GM12878 (cell line): ENCODE measurements at regions not wholly inside any gene's neighbourhood (a gene's known extent, or its start where the extent isn't known, plus 50 kb on each side); places are given as distances from the start of the nearest gene placed in this dataset.

Source experiments
- ATAC-seq: fragments of 200-7000 bp; cut with Tn5 transposase; 3 replicates; pipeline ENCODE4 v1.9.1; 2020; ENCODE audit warnings: mild to moderate bottlenecking, moderate library complexity
- BruUV-seq: library from RNA; stranded (reverse); fragments of 400-500 nt; replicated peaks from 2 replicates; lab custom pipeline; 2021; lab: Mats Ljungman, UMichigan
- CTCF ChIA-PET: fragments of 300-600 bp; sonication (Branson Sonifier 250); formaldehyde crosslinking; extraction: SDS; loops from one replicate; lab custom pipeline; 2021; ENCODE audit warnings: inconsistent platforms; lab: Yijun Ruan, JAX
- POLR2A ChIA-PET: fragments of 350-600 bp; formaldehyde crosslinking; extraction: SDS; loops from one replicate; lab custom pipeline; 2021; ENCODE audit warnings: inconsistent platforms; lab: Charles Lee
- RAD21 ChIA-PET: fragments of 300-600 bp; sonication (Branson Sonifier 250); formaldehyde crosslinking; loops from one replicate; lab custom pipeline; 2023; ENCODE audit warnings: antibody characterized with exemption; ENCODE audit not compliant: unreplicated experiment; lab: Charles Lee
- SMC1A ChIA-PET: fragments of 300-600 bp; sonication (Branson Sonifier 250); formaldehyde crosslinking; loops from one replicate; lab custom pipeline; 2023; ENCODE audit not compliant: unreplicated experiment, uncharacterized antibody; lab: Charles Lee
- DNase-seq: peaks from one replicate; pipeline ENCODE4 v3.0.0-alpha.2; 2011; ENCODE audit warnings: low read depth, low spot score
- FAIRE-seq: peaks from 3 replicates; lab custom pipeline; 2011; peaks lifted over from hg19 to GRCh38; lab: Jason Lieb, UNC
- H2AFZ ChIP-seq: 2 replicates; pipeline ENCODE4 v1.6.0; 2011; ENCODE audit warnings: low read depth, low read length, control low read depth; ENCODE audit not compliant: control insufficient read depth
- H3K27ac ChIP-seq: 2 replicates; pipeline ENCODE4 v1.5.1; 2011; ENCODE audit warnings: control low read depth; ENCODE audit not compliant: control insufficient read depth, insufficient read depth
- H3K27me3 ChIP-seq, 2 experiments: replicated peaks in 1 of 2; 2 replicates each; pipeline versions ENCODE4 v1.6.0 to v1.6.1; 2011; ENCODE audit warnings: low read length in 1 of 2; ENCODE audit not compliant: control insufficient read depth in 2 of 2, insufficient read depth in 2 of 2
- H3K36me3 ChIP-seq, 2 experiments: 2 replicates each; pipeline ENCODE4 v1.5.1; 2011; ENCODE audit warnings: low read length in 1 of 2; ENCODE audit not compliant: control insufficient read depth in 2 of 2, insufficient read depth in 2 of 2
- H3K4me1 ChIP-seq: 2 replicates; pipeline ENCODE4 v1.6.1; 2011; ENCODE audit warnings: mild to moderate bottlenecking, low read length, moderate library complexity, mixed read lengths; ENCODE audit not compliant: control insufficient read depth, insufficient read depth
- H3K4me2 ChIP-seq: 2 replicates; pipeline ENCODE4 v1.6.0; 2011; ENCODE audit warnings: control low read depth; ENCODE audit not compliant: control insufficient read depth, insufficient read depth
- H3K4me3 ChIP-seq: fragments of 200-600 bp; sonication (generic); 2 replicates; pipeline ENCODE4 v1.5.1; 2016
- H3K79me2 ChIP-seq: 2 replicates; pipeline ENCODE4 v1.6.0; 2011; ENCODE audit warnings: low read length; ENCODE audit not compliant: control insufficient read depth, insufficient read depth
- H3K9ac ChIP-seq: 2 replicates; pipeline ENCODE4 v1.8.0; 2011; ENCODE audit warnings: low read length, control low read depth, mixed read lengths; ENCODE audit not compliant: control insufficient read depth, insufficient read depth
- H3K9me3 ChIP-seq: replicated peaks from 3 replicates; pipeline ENCODE4 v1.5.1; 2011; ENCODE audit warnings: mild to moderate bottlenecking, low read length; ENCODE audit not compliant: control insufficient read depth, insufficient read depth
- H4K20me1 ChIP-seq: 2 replicates; pipeline ENCODE4 v1.6.0; 2011; ENCODE audit not compliant: control insufficient read depth, insufficient read depth
- ATF7 ChIP-seq: fragments of 450-650 bp; IDR thresholded peaks from 2 replicates; pipeline ENCODE4 v1.6.1; 2016; ENCODE audit warnings: low read depth, mild to moderate bottlenecking
- BMI1 ChIP-seq: fragments of 450-650 bp; IDR thresholded peaks from 2 replicates; pipeline ENCODE4 v1.6.1; 2016; ENCODE audit warnings: mild to moderate bottlenecking, moderate library complexity, borderline replicate concordance
- BRCA1 ChIP-seq: IDR thresholded peaks from 2 replicates; pipeline ENCODE4 v1.6.1; 2011; ENCODE audit warnings: low read depth, low read length, improper control_type of control experiment
- CUX1 ChIP-seq: IDR thresholded peaks from 2 replicates; pipeline ENCODE4 v1.6.1; 2012; ENCODE audit warnings: improper control_type of control experiment, low read depth, low read length; ENCODE audit not compliant: insufficient replicate concordance
- HDAC6 ChIP-seq: fragments of 200-600 bp; sonication (generic); IDR thresholded peaks from one replicate; pipeline ENCODE4 v1.8.0; 2017; ENCODE audit warnings: antibody characterized with exemption; ENCODE audit not compliant: unreplicated experiment
- KDM1A ChIP-seq: fragments of 200-600 bp; sonication (generic); IDR thresholded peaks from 2 replicates; pipeline ENCODE4 v1.6.1; 2016; ENCODE audit warnings: borderline replicate concordance
- MTA2 ChIP-seq: fragments of 450-650 bp; IDR thresholded peaks from 2 replicates; pipeline ENCODE4 v1.6.1; 2016; ENCODE audit warnings: low read depth, mild to moderate bottlenecking, moderate library complexity
- PKNOX1 ChIP-seq: fragments of 450-650 bp; IDR thresholded peaks from 2 replicates; pipeline ENCODE4 v1.6.1; 2016; ENCODE audit warnings: mild to moderate bottlenecking
- RELB ChIP-seq: fragments of 450-650 bp; IDR thresholded peaks from 2 replicates; pipeline ENCODE4 v1.6.1; 2017; ENCODE audit warnings: low read depth, mild to moderate bottlenecking, moderate library complexity
- SIX5 ChIP-seq: IDR thresholded peaks from 2 replicates; pipeline ENCODE4 v1.6.1; 2011; ENCODE audit warnings: mild to moderate bottlenecking, low read depth, low read length, moderate library complexity; ENCODE audit not compliant: severe bottlenecking
- SKIL ChIP-seq: fragments of 450-650 bp; IDR thresholded peaks from 2 replicates; pipeline ENCODE4 v1.6.1; 2017; ENCODE audit warnings: mild to moderate bottlenecking, low read depth, inconsistent platforms; ENCODE audit not compliant: poor library complexity, severe bottlenecking
- SRF ChIP-seq, 2 experiments: IDR thresholded peaks; 2 replicates each; pipeline ENCODE4 v1.6.1; 2011; ENCODE audit warnings: low read depth in 2 of 2, low read length in 2 of 2, mild to moderate bottlenecking in 1 of 2, moderate library complexity in 1 of 2
- SUZ12 ChIP-seq: fragments of 200-600 bp; sonication (generic); IDR thresholded peaks from one replicate; pipeline ENCODE4 v1.6.1; 2018; ENCODE audit warnings: antibody characterized with exemption, mild to moderate bottlenecking; ENCODE audit not compliant: unreplicated experiment
- ZBED1 ChIP-seq: IDR thresholded peaks from 2 replicates; pipeline ENCODE4 v1.6.1; 2016; ENCODE audit warnings: borderline replicate concordance
- WGBS: methylation state at CpG from one replicate; pipeline ENCODE4 v1.1.6; 2016; ENCODE audit warnings: low lambda C conversion rate; ENCODE audit not compliant: insufficient replicate concordance, insufficient coverage; ENCODE audit errors: missing lambda C conversion rate; 5-methylcytosine and 5-hydroxymethylcytosine counted together
- in situ Hi-C: fragments of 300-500 bp; cut with MboI; formaldehyde crosslinking; loops from 9 replicates; pipeline ENCODE4 v1.14.3; 2018; ENCODE audit warnings: mixed read lengths
- intact Hi-C: fragments of 100-400 bp; cut with micrococcal nuclease; formaldehyde crosslinking; loops from one replicate; pipeline ENCODE4 v1.14.2; 2022; ENCODE audit not compliant: unreplicated experiment

GRCh38 chr7:81007051-81007450 is 88.2 kb upstream of the SEMA3C start:
- H3K4me3 ChIP-seq = no peak overlapping the region
- ChIA-PET SMC1A (no interaction called here), POLR2A (no interaction called here), CTCF (no interaction called here), RAD21 (no interaction called here)
- in situ Hi-C loops (no loop called here), intact Hi-C loops (no loop called here)
- H2AFZ ChIP-seq = no peak overlapping the region
- H3K36me3 ChIP-seq = no peaks in the 10 kb centered on the region
- no peaks in the 10 kb centered on the region for H4K20me1 ChIP-seq
- no peaks in the 10 kb centered on the region for H3K4me1 ChIP-seq
- no peaks in the 10 kb centered on the region for H3K27me3 ChIP-seq
- H3K9ac ChIP-seq = no peak overlapping the region
- H3K27ac ChIP-seq = no peak overlapping the region
- no peaks in the 10 kb centered on the region for H3K9me3 ChIP-seq
- 44% methylated on average over 2 of the region's 2 CpGs for WGBS
- no peak overlapping the region for H3K4me2 ChIP-seq
- no peak for TF ChIP-seq BMI1
- TF ChIP-seq BRCA1 = no peak
- no peak for TF ChIP-seq ZBED1
- TF ChIP-seq CUX1 = no peak
- TF ChIP-seq SIX5 = no peak
- TF ChIP-seq SRF (IDR thresholded peaks at IDR 0.05; ENCODE audit: low read depth in 2 of 2, low read length in 2 of 2) = no peak
- TF ChIP-seq SUZ12 = no peak
- no peak for TF ChIP-seq PKNOX1
- TF ChIP-seq HDAC6 = no peak
- no peak for TF ChIP-seq KDM1A
- TF ChIP-seq ATF7 = no peak
- no peak for TF ChIP-seq SKIL
- no peak for TF ChIP-seq MTA2
- TF ChIP-seq RELB = no peak
- FAIRE-seq (no peak), ATAC-seq (no peak), DNase-seq (no peak)
- H3K79me2 ChIP-seq = no peaks in the 10 kb centered on the region
- BruUV-seq = no TSS peak
